ENCODE measurements at regions not wholly inside any gene's neighbourhood (a gene's known extent, or its start where the extent isn't known, plus 50 kb on each side); places are given as distances from the start of the nearest gene placed in this dataset.

- Histone ChIP-seq H3K4me3 (no peak overlapping the region), H3K27me3 (no peaks in the 10 kb centered on the region), H3K9me3 (no peaks in the 10 kb centered on the region), H3K36me3 (no peaks in the 10 kb centered on the region), H3K27ac (no peak overlapping the region), H3K4me1 (peaks cover 0 to 15% (median 0%) of the 10 kb centered on the region in 3 donors)
- no peak for TF ChIP-seq POLR2AphosphoS5 (IDR thresholded peaks at IDR 0.05)
- no peak for TF ChIP-seq CTCF (IDR thresholded peaks at IDR 0.05)
- no peak for TF ChIP-seq EP300 (IDR thresholded peaks at IDR 0.05)
- TF ChIP-seq POLR2A (IDR thresholded peaks at IDR 0.05) = no peak
- 100% methylated on average over 1 of the region's 6 CpGs; no CpG with 5 or more reads in 1 of the 2 donors for WGBS, 2 donors (ENCODE audit: low coverage in 1 of 2)
- ATAC-seq = peak; percentile 60
Measured at GRCh38 chr5:135116160-135116561, 82.1 kb upstream of the PITX1 start.

- ATAC-seq = no peak
- Histone ChIP-seq H3K27me3 (no peaks in the 10 kb centered on the region), H3K9me3 (no peaks in the 10 kb centered on the region), H3K36me3 (no peaks in the 10 kb centered on the region), H3K4me3 (no peak overlapping the region), H3K4me1 (peaks cover 0 to 15% (median 0%) of the 10 kb centered on the region in 3 donors), H3K27ac (no peak overlapping the region)
- 67 to 80% methylated on average over 4 to 6 of the region's 6 CpGs for WGBS, 2 donors (ENCODE audit: low coverage in 1 of 2)
- TF ChIP-seq POLR2AphosphoS5 (IDR thresholded peaks at IDR 0.05) (no peak), POLR2A (IDR thresholded peaks at IDR 0.05) (no peak), CTCF (IDR thresholded peaks at IDR 0.05) (no peak), EP300 (IDR thresholded peaks at IDR 0.05) (no peak)
Measured at GRCh38 chr5:135115591-135115990, 81.6 kb upstream of the PITX1 start.

- peaks cover 0 to 15% (median 0%) of the 10 kb centered on the region in 3 donors for H3K4me1 ChIP-seq
- H3K27me3 ChIP-seq = no peaks in the 10 kb centered on the region
- H3K27ac ChIP-seq = no peak overlapping the region
- no peaks in the 10 kb centered on the region for H3K36me3 ChIP-seq
- WGBS, 2 donors (ENCODE audit: low coverage in 1 of 2) = 100% methylated on average over 1 of the region's 2 CpGs; no CpG with 5 or more reads in 1 of the 2 donors
- no peaks in the 10 kb centered on the region for H3K9me3 ChIP-seq
- no peak overlapping the region for H3K4me3 ChIP-seq
- no peak for TF ChIP-seq POLR2AphosphoS5 (IDR thresholded peaks at IDR 0.05)
- TF ChIP-seq CTCF (IDR thresholded peaks at IDR 0.05) = no peak
- TF ChIP-seq POLR2A (IDR thresholded peaks at IDR 0.05) = no peak
- no peak for TF ChIP-seq EP300 (IDR thresholded peaks at IDR 0.05)
- no peak for ATAC-seq
Measured at GRCh38 chr5:135114759-135115158, 80.7 kb upstream of the PITX1 start.

- Histone ChIP-seq H3K4me1 (peaks cover 0 to 15% (median 0%) of the 10 kb centered on the region in 3 donors), H3K27me3 (no peaks in the 10 kb centered on the region), H3K27ac (no peak overlapping the region), H3K4me3 (no peak overlapping the region), H3K9me3 (no peaks in the 10 kb centered on the region), H3K36me3 (no peaks in the 10 kb centered on the region)
- no peak for TF ChIP-seq EP300 (IDR thresholded peaks at IDR 0.05)
- TF ChIP-seq POLR2A (IDR thresholded peaks at IDR 0.05) = no peak
- TF ChIP-seq POLR2AphosphoS5 (IDR thresholded peaks at IDR 0.05) = no peak
- no peak for TF ChIP-seq CTCF (IDR thresholded peaks at IDR 0.05)
- 52 to 75% methylated on average over 4 to 6 of the region's 10 CpGs for WGBS, 2 donors (ENCODE audit: low coverage in 1 of 2)
- no peak for ATAC-seq
Measured at GRCh38 chr5:135112008-135112725, 78.1 kb upstream of the PITX1 start.

Measured in gastroesophageal sphincter (tissue), 4 donors.